Transverse colon (tissue), 4 donors: ENCODE measurements at regions not wholly inside any gene's neighbourhood (a gene's known extent, or its start where the extent isn't known, plus 50 kb on each side); places are given as distances from the start of the nearest gene placed in this dataset.

Experiments used
- DNase-seq: peaks from one replicate; pipeline ENCODE4 v3.0.0-alpha.2; 2019
- H3K27ac ChIP-seq, 4 donors: fragments of 200-600 bp; sonication (generic); 2 replicates each; pipeline ENCODE4 v1.5.1; 2016 to 2018; ENCODE audit warnings: inconsistent platforms in 4 of 4
- H3K27me3 ChIP-seq: fragments of 200-600 bp; sonication (generic); 2 replicates; pipeline ENCODE4 v1.5.1; 2017; ENCODE audit warnings: inconsistent platforms
- H3K36me3 ChIP-seq, 4 donors: fragments of 200-600 bp; sonication (generic); 2 replicates each; pipeline ENCODE4 v1.5.1; 2017 to 2019; ENCODE audit warnings: inconsistent platforms in 4 of 4
- H3K4me1 ChIP-seq, 4 donors: fragments of 200-600 bp; sonication (generic); 2 replicates each; pipeline ENCODE4 v1.5.1; 2017 to 2020; ENCODE audit warnings: inconsistent platforms in 4 of 4
- H3K4me3 ChIP-seq, 4 donors: fragments of 200-600 bp; sonication (generic); 1 replicate in 1 of 4; 2 replicates in 3 of 4; pipeline versions ENCODE4 v1.5.1 to v1.6.1; 2017 to 2019; ENCODE audit warnings: inconsistent platforms in 4 of 4
- H3K9me3 ChIP-seq, 2 donors: fragments of 200-600 bp; sonication (generic); 2 replicates each; pipeline ENCODE4 v1.5.1; 2017 to 2019; ENCODE audit warnings: inconsistent platforms in 2 of 2
- EP300 ChIP-seq: sonication (generic); formaldehyde crosslinking; IDR thresholded peaks from one replicate; pipeline ENCODE4 v1.6.1; 2017; ENCODE audit warnings: antibody characterized with exemption, low read depth
- POLR2A ChIP-seq: fragments of 450-650 bp; IDR thresholded peaks from one replicate; pipeline ENCODE4 v1.6.1; 2016; ENCODE audit warnings: antibody characterized with exemption, mild to moderate bottlenecking, moderate library complexity
- POLR2AphosphoS5 ChIP-seq, 3 donors: sonication (generic); formaldehyde crosslinking; IDR thresholded peaks; one replicate each; pipeline ENCODE4 v1.6.1; 2016; ENCODE audit warnings: antibody characterized with exemption in 3 of 3
- WGBS, 2 donors: methylation state at CpG; one replicate each; pipeline ENCODE4 v1.1.5; 2018; ENCODE audit warnings: low coverage in 1 of 2; 5-methylcytosine and 5-hydroxymethylcytosine counted together
- in situ Hi-C, 4 donors: fragments of 200-750 bp; cut with MboI; loops; one replicate each; pipeline versions ENCODE4 v1.15.0 to v1.15.1; 2017; ENCODE audit warnings: low sequenced_read_pairs in 3 of 4, low pct_ligation_motif_present in 1 of 4, low pct_unique_long_range_greater_than_20kb in 1 of 4
- intact Hi-C: fragments of 100-400 bp; cut with DNase I; formaldehyde crosslinking; loops from one replicate; pipeline ENCODE4 v1.15.1; 2023; ENCODE audit warnings: low total_unique reads
- TF ChIP-seq, protein P1 (sequence below), 5 experiments: fragments of 200-600 bp in 3 of 5; fragments of 450-650 bp in 2 of 5; sonication (generic) in 3 of 5; IDR thresholded peaks; 1 replicate in 2 of 5; 2 replicates in 3 of 5; pipeline ENCODE4 v1.5.1; 2016 to 2017; ENCODE audit warnings: antibody characterized with exemption in 5 of 5, inconsistent platforms in 3 of 5, mild to moderate bottlenecking in 2 of 5, moderate library complexity in 1 of 5

- Histone ChIP-seq H3K4me1 (no peaks in the 10 kb centered on the region), H3K4me3 (no peak overlapping the region), H3K9me3 (no peaks in the 10 kb centered on the region), H3K36me3 (no peaks in the 10 kb centered on the region), H3K27me3 (no peaks in the 10 kb centered on the region), H3K27ac (no peak overlapping the region)
- intact Hi-C loops (no loop called here), in situ Hi-C loops (no loop called here)
- TF ChIP-seq, protein P1, sequence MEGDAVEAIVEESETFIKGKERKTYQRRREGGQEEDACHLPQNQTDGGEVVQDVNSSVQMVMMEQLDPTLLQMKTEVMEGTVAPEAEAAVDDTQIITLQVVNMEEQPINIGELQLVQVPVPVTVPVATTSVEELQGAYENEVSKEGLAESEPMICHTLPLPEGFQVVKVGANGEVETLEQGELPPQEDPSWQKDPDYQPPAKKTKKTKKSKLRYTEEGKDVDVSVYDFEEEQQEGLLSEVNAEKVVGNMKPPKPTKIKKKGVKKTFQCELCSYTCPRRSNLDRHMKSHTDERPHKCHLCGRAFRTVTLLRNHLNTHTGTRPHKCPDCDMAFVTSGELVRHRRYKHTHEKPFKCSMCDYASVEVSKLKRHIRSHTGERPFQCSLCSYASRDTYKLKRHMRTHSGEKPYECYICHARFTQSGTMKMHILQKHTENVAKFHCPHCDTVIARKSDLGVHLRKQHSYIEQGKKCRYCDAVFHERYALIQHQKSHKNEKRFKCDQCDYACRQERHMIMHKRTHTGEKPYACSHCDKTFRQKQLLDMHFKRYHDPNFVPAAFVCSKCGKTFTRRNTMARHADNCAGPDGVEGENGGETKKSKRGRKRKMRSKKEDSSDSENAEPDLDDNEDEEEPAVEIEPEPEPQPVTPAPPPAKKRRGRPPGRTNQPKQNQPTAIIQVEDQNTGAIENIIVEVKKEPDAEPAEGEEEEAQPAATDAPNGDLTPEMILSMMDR (IDR thresholded peaks at IDR 0.05), result no peak
- TF ChIP-seq EP300, result no peak
- no peak for TF ChIP-seq POLR2AphosphoS5 (IDR thresholded peaks at IDR 0.05)
- TF ChIP-seq POLR2A, result no peak
- WGBS, 2 donors, result 86 to 100% methylated on average over 1 of the region's 1 CpG
- no peak for DNase-seq
Measured at GRCh38 chr2:146579147-146579930, 1265.5 kb upstream of the ACVR2A start.

- TF ChIP-seq POLR2AphosphoS5 (IDR thresholded peaks at IDR 0.05) (no peak), EP300 (no peak), POLR2A (no peak)
- TF ChIP-seq, protein P1 (IDR thresholded peaks at IDR 0.05), result no peak
- WGBS, 2 donors, result 73 to 76% methylated on average over 5 to 8 of the region's 8 CpGs
- H3K9me3 ChIP-seq, result no peaks in the 10 kb centered on the region
- intact Hi-C loops, result no loop called here
- no peaks in the 10 kb centered on the region for H3K4me1 ChIP-seq
- in situ Hi-C loops, result no loop called here
- H3K36me3 ChIP-seq, result no peaks in the 10 kb centered on the region
- no peak for DNase-seq
- no peaks in the 10 kb centered on the region for H3K27me3 ChIP-seq
- no peak overlapping the region for H3K4me3 ChIP-seq
- H3K27ac ChIP-seq, result no peak overlapping the region
Measured at GRCh38 chr2:146576339-146577111, 1268.3 kb upstream of the ACVR2A start.

DNA sequence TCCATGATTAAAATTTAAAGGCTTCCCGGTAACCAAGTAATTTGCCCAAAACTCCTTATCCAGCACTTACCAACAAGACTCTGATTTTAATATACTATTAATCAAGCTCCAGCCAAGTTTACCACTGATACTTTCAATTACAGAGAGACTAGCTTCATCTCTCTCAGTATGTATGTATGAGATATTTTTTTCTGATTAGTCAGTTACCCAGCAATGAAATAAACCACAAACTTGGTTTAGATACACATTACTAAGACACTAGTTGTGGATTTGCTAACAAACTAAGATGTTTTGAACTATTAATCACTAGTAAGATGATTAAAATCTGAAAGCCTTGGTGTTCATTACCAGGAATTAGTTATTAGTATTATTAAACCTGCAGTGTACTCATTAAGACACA is 1272.2 kb upstream of the ACVR2A start:
- H3K4me3 ChIP-seq, result no peak overlapping the region
- intact Hi-C loops, result no loop called here
- whole genome bisulfite sequencing, 2 donors, result 78 to 83% methylated on average over 1 of the region's 1 CpG
- TF ChIP-seq, protein P1 (IDR thresholded peaks at IDR 0.05), result no peak
- TF ChIP-seq POLR2A, result no peak
- no peak for TF ChIP-seq POLR2AphosphoS5 (IDR thresholded peaks at IDR 0.05)
- TF ChIP-seq EP300, result no peak
- no peaks in the 10 kb centered on the region for H3K9me3 ChIP-seq
- no peaks in the 10 kb centered on the region for H3K4me1 ChIP-seq
- no peak for DNase-seq
- H3K27ac ChIP-seq, result no peak overlapping the region
- in situ Hi-C loops, result no loop called here
- no peaks in the 10 kb centered on the region for H3K36me3 ChIP-seq
- H3K27me3 ChIP-seq, result no peaks in the 10 kb centered on the region

DNA sequence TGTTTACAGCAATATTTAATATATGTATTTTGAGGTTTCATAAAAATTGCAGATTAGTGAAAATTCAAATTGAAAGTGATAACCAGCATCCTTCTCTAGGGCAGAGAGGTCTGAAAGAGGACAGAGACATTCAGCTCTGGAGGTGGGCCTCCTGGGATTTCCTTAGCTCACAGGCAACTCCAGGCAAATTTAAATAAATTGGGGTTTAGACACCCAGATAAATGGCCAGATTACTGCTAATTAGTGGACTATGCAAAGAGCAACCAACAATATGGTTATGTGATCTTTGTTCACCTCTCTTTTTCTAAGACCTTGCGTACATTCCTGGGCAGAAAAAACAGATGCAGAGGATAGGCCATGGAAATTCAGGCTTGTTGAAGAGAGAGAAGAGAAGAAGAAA is 1282.8 kb upstream of the ACVR2A start:
- Histone ChIP-seq H3K9me3 (no peaks in the 10 kb centered on the region), H3K4me1 (no peaks in the 10 kb centered on the region), H3K36me3 (no peaks in the 10 kb centered on the region), H3K27me3 (no peaks in the 10 kb centered on the region), H3K27ac (no peak overlapping the region), H3K4me3 (no peak overlapping the region)
- intact Hi-C loops (no loop called here), in situ Hi-C loops (no loop called here)
- TF ChIP-seq EP300 (no peak), POLR2A (no peak), POLR2AphosphoS5 (IDR thresholded peaks at IDR 0.05) (no peak)
- TF ChIP-seq, protein P1 (IDR thresholded peaks at IDR 0.05), result no peak
- no peak for DNase-seq
- 94 to 100% methylated on average over 1 of the region's 1 CpG for WGBS, 2 donors
